A673 (cell line): ENCODE measurements at regions not wholly inside any gene's neighbourhood (a gene's known extent, or its start where the extent isn't known, plus 50 kb on each side); places are given as distances from the start of the nearest gene placed in this dataset.

Experiments
- BruUV-seq: library from RNA; stranded (reverse); fragments of 400-500 nt; replicated peaks from 2 replicates; lab custom pipeline; 2021; lab: Mats Ljungman, UMichigan
- CTCF ChIA-PET: fragments of 300-600 bp; sonication (Branson Sonifier 250); formaldehyde crosslinking; loops from one replicate; lab custom pipeline; 2022; ENCODE audit warnings: antibody characterized with exemption; lab: Charles Lee
- POLR2A ChIA-PET: fragments of 300-600 bp; sonication (Branson Sonifier 250); formaldehyde crosslinking; loops from one replicate; lab custom pipeline; 2022; ENCODE audit warnings: antibody characterized with exemption; ENCODE audit not compliant: low non-redundant PET; lab: Charles Lee
- DNase-seq: peaks from one replicate; pipeline ENCODE4 v3.0.0-alpha.2; 2015; ENCODE audit warnings: low spot score
- H3K27ac ChIP-seq: fragments of 200-600 bp; sonication (generic); 2 replicates; pipeline ENCODE4 v1.5.1; 2016; ENCODE audit warnings: mixed run types, low read depth, mild to moderate bottlenecking, mixed read lengths, antibody characterized with exemption, low read length; ENCODE audit not compliant: poor library complexity, severe bottlenecking
- H3K27me3 ChIP-seq: fragments of 200-600 bp; sonication (generic); replicated peaks from 2 replicates; pipeline ENCODE4 v1.6.1; 2017; ENCODE audit warnings: mixed run types, low read depth, mild to moderate bottlenecking, mixed read lengths, antibody characterized with exemption, low read length; ENCODE audit not compliant: insufficient read depth, poor library complexity
- H3K36me3 ChIP-seq: fragments of 200-600 bp; sonication (generic); 2 replicates; pipeline ENCODE4 v1.6.1; 2016; ENCODE audit warnings: mixed run types, mild to moderate bottlenecking, mixed read lengths, antibody characterized with exemption, low read length; ENCODE audit not compliant: insufficient read depth, poor library complexity, severe bottlenecking
- H3K4me1 ChIP-seq: fragments of 200-600 bp; sonication (generic); 2 replicates; pipeline ENCODE4 v1.6.1; 2017; ENCODE audit warnings: mixed run types, mild to moderate bottlenecking, mixed read lengths, antibody characterized with exemption, low read length; ENCODE audit not compliant: insufficient read depth, poor library complexity, severe bottlenecking
- H3K4me3 ChIP-seq: fragments of 200-600 bp; sonication (generic); 2 replicates; pipeline ENCODE4 v1.5.1; 2016; ENCODE audit warnings: low read depth, mixed run types, mild to moderate bottlenecking, mixed read lengths, low read length; ENCODE audit not compliant: poor library complexity, severe bottlenecking
- H3K9me3 ChIP-seq: fragments of 200-600 bp; sonication (generic); 2 replicates; pipeline ENCODE4 v1.6.1; 2016; ENCODE audit warnings: mixed run types, low read depth, mild to moderate bottlenecking, mixed read lengths, antibody characterized with exemption, low read length; ENCODE audit not compliant: poor library complexity, severe bottlenecking
- CTCF ChIP-seq: fragments of 300-800, 200-600 bp; sonication (generic); conservative IDR thresholded peaks from 2 replicates; pipeline ENCODE4 v1.5.1; 2017; ENCODE audit warnings: low read depth, mild to moderate bottlenecking, antibody characterized with exemption, low read length, moderate library complexity, mixed read lengths
- EZH2 ChIP-seq: fragments of 200-600 bp; sonication (generic); IDR thresholded peaks from 2 replicates; pipeline ENCODE4 v1.6.1; 2017; ENCODE audit warnings: borderline replicate concordance, low read depth, mild to moderate bottlenecking, mixed read lengths, antibody characterized with exemption, low read length; ENCODE audit not compliant: poor library complexity, severe bottlenecking
- intact Hi-C: fragments of 100-400 bp; cut with micrococcal nuclease; formaldehyde crosslinking; loops from one replicate; pipeline ENCODE4 v1.10.0; 2022; ENCODE audit not compliant: unreplicated experiment

- POLR2A ChIA-PET: no interaction called here
- H3K4me1 ChIP-seq: no peaks in the 10 kb centered on the region
- peaks cover 22% of the 10 kb centered on the region for H3K27me3 ChIP-seq
- H3K9me3 ChIP-seq: no peaks in the 10 kb centered on the region
- H3K27ac ChIP-seq: no peak overlapping the region
- no TSS peak for BruUV-seq
- no peak overlapping the region for H3K4me3 ChIP-seq
- H3K36me3 ChIP-seq: no peaks in the 10 kb centered on the region
- no peak for TF ChIP-seq EZH2
- TF ChIP-seq CTCF: no peak
- CTCF ChIA-PET: no interaction called here
- no peak for DNase-seq
- intact Hi-C loops: no loop called here
Observed at GRCh38 chr22:46029036-46029435, 52.1 kb upstream of the WNT7B start.

- intact Hi-C loops: no loop called here
- ChIA-PET POLR2A (no interaction called here), CTCF (interaction anchor here (0.6 to 0.7 kb wide), 2 partner anchors 23 to 252 kb away, joined by 3 read pairs; no protein-coding TSS in a partner anchor)
- TF ChIP-seq CTCF (no peak), EZH2 (no peak)
- Histone ChIP-seq H3K9me3 (no peaks in the 10 kb centered on the region), H3K36me3 (no peaks in the 10 kb centered on the region), H3K27me3 (peaks cover 22% of the 10 kb centered on the region), H3K4me3 (no peak overlapping the region), H3K27ac (no peak overlapping the region), H3K4me1 (no peaks in the 10 kb centered on the region)
- BruUV-seq: no TSS peak
- no peak for DNase-seq
Observed at GRCh38 chr22:46029574-46030200, 52.7 kb upstream of the WNT7B start.

- Histone ChIP-seq H3K36me3 (no peaks in the 10 kb centered on the region), H3K27ac (no peak overlapping the region), H3K27me3 (peaks cover 22% of the 10 kb centered on the region), H3K4me1 (no peaks in the 10 kb centered on the region), H3K4me3 (no peak overlapping the region), H3K9me3 (no peaks in the 10 kb centered on the region)
- CTCF ChIA-PET: interaction anchor here (0.6 to 0.7 kb wide), 2 partner anchors 24 to 252 kb away, joined by 3 read pairs; no protein-coding TSS in a partner anchor
- no TSS peak for BruUV-seq
- POLR2A ChIA-PET: no interaction called here
- intact Hi-C loops: no loop called here
- DNase-seq: no peak
- TF ChIP-seq EZH2: no peak
- no peak for TF ChIP-seq CTCF
Observed at GRCh38 chr22:46030231-46030880, 53.4 kb upstream of the WNT7B start.
